ENCODE measurements at regions not wholly inside any gene's neighbourhood (a gene's known extent, or its start where the extent isn't known, plus 50 kb on each side); places are given as distances from the start of the nearest gene placed in this dataset.

DNA sequence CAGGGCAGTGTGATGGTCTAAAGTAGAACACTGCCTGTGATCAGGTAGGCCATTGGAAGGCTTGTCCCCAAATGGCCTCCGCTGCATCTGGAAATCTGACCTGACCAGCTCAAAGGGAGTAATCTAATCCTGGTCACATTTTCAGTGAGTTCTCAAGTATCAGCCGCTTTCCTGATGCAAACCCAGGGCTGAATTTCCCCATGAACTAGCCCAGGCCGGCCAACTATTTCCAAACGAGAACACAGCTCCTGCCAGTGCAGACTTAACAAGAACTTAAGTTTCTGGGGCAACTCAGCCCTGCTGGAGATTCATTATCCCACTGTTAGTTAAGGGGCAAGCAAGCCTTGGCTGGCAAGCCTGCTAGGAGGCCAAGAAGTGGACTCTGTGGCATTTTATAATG, 59.6 kb upstream of the FAM180A start:
- TF ChIP-seq GABPA (IDR thresholded peaks at IDR 0.05 in 1 of 2, conservative IDR thresholded peaks at IDR 0.05 in 1 of 2) = no peak
- TF ChIP-seq, protein P1, sequence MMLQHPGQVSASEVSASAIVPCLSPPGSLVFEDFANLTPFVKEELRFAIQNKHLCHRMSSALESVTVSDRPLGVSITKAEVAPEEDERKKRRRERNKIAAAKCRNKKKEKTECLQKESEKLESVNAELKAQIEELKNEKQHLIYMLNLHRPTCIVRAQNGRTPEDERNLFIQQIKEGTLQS (IDR thresholded peaks at IDR 0.05) = no peak
- TF ChIP-seq, protein P2, sequence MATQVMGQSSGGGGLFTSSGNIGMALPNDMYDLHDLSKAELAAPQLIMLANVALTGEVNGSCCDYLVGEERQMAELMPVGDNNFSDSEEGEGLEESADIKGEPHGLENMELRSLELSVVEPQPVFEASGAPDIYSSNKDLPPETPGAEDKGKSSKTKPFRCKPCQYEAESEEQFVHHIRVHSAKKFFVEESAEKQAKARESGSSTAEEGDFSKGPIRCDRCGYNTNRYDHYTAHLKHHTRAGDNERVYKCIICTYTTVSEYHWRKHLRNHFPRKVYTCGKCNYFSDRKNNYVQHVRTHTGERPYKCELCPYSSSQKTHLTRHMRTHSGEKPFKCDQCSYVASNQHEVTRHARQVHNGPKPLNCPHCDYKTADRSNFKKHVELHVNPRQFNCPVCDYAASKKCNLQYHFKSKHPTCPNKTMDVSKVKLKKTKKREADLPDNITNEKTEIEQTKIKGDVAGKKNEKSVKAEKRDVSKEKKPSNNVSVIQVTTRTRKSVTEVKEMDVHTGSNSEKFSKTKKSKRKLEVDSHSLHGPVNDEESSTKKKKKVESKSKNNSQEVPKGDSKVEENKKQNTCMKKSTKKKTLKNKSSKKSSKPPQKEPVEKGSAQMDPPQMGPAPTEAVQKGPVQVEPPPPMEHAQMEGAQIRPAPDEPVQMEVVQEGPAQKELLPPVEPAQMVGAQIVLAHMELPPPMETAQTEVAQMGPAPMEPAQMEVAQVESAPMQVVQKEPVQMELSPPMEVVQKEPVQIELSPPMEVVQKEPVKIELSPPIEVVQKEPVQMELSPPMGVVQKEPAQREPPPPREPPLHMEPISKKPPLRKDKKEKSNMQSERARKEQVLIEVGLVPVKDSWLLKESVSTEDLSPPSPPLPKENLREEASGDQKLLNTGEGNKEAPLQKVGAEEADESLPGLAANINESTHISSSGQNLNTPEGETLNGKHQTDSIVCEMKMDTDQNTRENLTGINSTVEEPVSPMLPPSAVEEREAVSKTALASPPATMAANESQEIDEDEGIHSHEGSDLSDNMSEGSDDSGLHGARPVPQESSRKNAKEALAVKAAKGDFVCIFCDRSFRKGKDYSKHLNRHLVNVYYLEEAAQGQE (IDR thresholded peaks at IDR 0.05) = no peak
- TF ChIP-seq, protein P3, sequence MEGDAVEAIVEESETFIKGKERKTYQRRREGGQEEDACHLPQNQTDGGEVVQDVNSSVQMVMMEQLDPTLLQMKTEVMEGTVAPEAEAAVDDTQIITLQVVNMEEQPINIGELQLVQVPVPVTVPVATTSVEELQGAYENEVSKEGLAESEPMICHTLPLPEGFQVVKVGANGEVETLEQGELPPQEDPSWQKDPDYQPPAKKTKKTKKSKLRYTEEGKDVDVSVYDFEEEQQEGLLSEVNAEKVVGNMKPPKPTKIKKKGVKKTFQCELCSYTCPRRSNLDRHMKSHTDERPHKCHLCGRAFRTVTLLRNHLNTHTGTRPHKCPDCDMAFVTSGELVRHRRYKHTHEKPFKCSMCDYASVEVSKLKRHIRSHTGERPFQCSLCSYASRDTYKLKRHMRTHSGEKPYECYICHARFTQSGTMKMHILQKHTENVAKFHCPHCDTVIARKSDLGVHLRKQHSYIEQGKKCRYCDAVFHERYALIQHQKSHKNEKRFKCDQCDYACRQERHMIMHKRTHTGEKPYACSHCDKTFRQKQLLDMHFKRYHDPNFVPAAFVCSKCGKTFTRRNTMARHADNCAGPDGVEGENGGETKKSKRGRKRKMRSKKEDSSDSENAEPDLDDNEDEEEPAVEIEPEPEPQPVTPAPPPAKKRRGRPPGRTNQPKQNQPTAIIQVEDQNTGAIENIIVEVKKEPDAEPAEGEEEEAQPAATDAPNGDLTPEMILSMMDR (IDR thresholded peaks at IDR 0.05; ENCODE audit: low read depth, low read length, missing input control) = no peak
- no peak for TF ChIP-seq TAF1 (conservative IDR thresholded peaks at IDR 0.05)
- no peak for TF ChIP-seq HNF4G (IDR thresholded peaks at IDR 0.05)
- TF ChIP-seq RAD21 (IDR thresholded peaks at IDR 0.05) = no peak
- no peak for TF ChIP-seq JUND (IDR thresholded peaks at IDR 0.05)
- TF ChIP-seq, protein P4, sequence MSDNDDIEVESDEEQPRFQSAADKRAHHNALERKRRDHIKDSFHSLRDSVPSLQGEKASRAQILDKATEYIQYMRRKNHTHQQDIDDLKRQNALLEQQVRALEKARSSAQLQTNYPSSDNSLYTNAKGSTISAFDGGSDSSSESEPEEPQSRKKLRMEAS (IDR thresholded peaks at IDR 0.05) = no peak
